ENCODE measurements at regions not wholly inside any gene's neighbourhood (a gene's known extent, or its start where the extent isn't known, plus 50 kb on each side); places are given as distances from the start of the nearest gene placed in this dataset.

DNA sequence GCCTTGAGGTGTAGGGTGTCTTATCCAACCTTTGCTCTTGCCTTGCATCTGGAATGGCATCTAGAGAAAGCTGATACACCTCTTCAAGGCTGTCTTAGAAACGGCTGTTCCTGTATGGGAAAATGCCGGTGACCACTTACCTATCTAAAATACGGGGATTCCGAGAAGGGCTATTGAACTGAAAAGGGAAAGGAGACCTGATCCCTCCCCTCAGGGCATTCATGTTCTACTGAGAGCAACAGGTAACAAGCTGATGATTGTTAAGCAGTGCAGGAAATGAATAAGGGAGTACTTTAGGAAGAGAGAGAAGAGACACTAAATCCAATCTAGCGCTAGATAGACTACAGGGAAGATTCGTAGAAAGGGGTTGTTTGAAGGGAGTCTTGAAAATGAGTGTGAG is 1388.1 kb downstream of the FAM181B start:
- no peaks in the 10 kb centered on the region for H3K27me3 ChIP-seq (ENCODE audit: insufficient read depth, poor library complexity, severe bottlenecking)
- H3K4me3 ChIP-seq (replicated peaks; ENCODE audit: insufficient read depth, low read length): no peak overlapping the region
- no peak for DNase-seq (ENCODE audit: low read depth in 1 of 2, low spot score in 1 of 2)
- no peak overlapping the region for H3K27ac ChIP-seq (replicated peaks)
- TF ChIP-seq CTCF (IDR thresholded peaks at IDR 0.05; ENCODE audit: insufficient read depth, low read length): no peak
- no peak for TF ChIP-seq GABPA (IDR thresholded peaks at IDR 0.05; ENCODE audit: low read depth)
- no peak for TF ChIP-seq SPI1 (IDR thresholded peaks at IDR 0.05; ENCODE audit: borderline replicate concordance, low read depth)
- TF ChIP-seq POLR2AphosphoS5 (IDR thresholded peaks at IDR 0.05; ENCODE audit: low read depth): no peak
- TF ChIP-seq REST (IDR thresholded peaks at IDR 0.05; ENCODE audit: insufficient replicate concordance, low read depth): no peak

DNA sequence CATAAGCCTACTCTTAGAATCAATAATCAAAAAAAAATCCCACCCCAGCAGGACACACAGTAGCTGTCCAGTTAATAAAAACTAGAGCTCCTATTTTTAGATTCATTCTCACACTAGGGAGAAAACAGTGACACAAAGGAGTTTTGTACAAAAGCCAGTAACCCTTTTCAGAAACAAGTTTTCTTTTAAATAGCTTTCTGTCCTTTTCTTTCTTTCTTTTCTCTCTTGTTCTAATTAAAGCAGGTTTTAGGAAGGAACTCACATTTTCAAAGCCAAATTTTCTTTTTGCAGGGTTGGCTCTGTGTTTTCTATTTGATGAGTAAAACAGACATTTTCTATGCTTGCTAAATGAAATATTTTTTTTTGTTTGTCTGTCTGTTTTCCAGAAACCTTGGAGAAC is 1390.7 kb downstream of the FAM181B start:
- no peak for DNase-seq (ENCODE audit: low read depth in 1 of 2, low spot score in 1 of 2)
- Histone ChIP-seq H3K27ac (replicated peaks) (no peak overlapping the region), H3K27me3 (ENCODE audit: insufficient read depth, poor library complexity, severe bottlenecking) (no peaks in the 10 kb centered on the region), H3K4me3 (replicated peaks; ENCODE audit: insufficient read depth, low read length) (no peak overlapping the region)
- TF ChIP-seq POLR2AphosphoS5 (IDR thresholded peaks at IDR 0.05; ENCODE audit: low read depth) (no peak), REST (IDR thresholded peaks at IDR 0.05; ENCODE audit: insufficient replicate concordance, low read depth) (no peak), GABPA (IDR thresholded peaks at IDR 0.05; ENCODE audit: low read depth) (no peak), SPI1 (IDR thresholded peaks at IDR 0.05; ENCODE audit: borderline replicate concordance, low read depth) (no peak), CTCF (IDR thresholded peaks at IDR 0.05; ENCODE audit: insufficient read depth, low read length) (no peak)

- TF ChIP-seq GABPA (IDR thresholded peaks at IDR 0.05; ENCODE audit: low read depth) (no peak), POLR2AphosphoS5 (IDR thresholded peaks at IDR 0.05; ENCODE audit: low read depth) (no peak), REST (IDR thresholded peaks at IDR 0.05; ENCODE audit: insufficient replicate concordance, low read depth) (no peak), CTCF (IDR thresholded peaks at IDR 0.05; ENCODE audit: insufficient read depth, low read length) (no peak), SPI1 (IDR thresholded peaks at IDR 0.05; ENCODE audit: borderline replicate concordance, low read depth) (no peak)
- Histone ChIP-seq H3K4me3 (replicated peaks; ENCODE audit: insufficient read depth, low read length) (no peak overlapping the region), H3K27me3 (ENCODE audit: insufficient read depth, poor library complexity, severe bottlenecking) (no peaks in the 10 kb centered on the region), H3K27ac (replicated peaks) (no peak overlapping the region)
- no peak for DNase-seq (ENCODE audit: low read depth in 1 of 2, low spot score in 1 of 2)
These were observed 1393.4 kb downstream of the FAM181B start for GRCh38 chr11:81340225-81340624.

All from HL-60 (cell line).